HG03159 (cell line): ENCODE measurements at regions not wholly inside any gene's neighbourhood (a gene's known extent, or its start where the extent isn't known, plus 50 kb on each side); places are given as distances from the start of the nearest gene placed in this dataset.

Experiments used
- ATAC-seq: cut with Tn5 transposase; IDR thresholded peaks from one replicate; pipeline ENCODE4 v1.9.1; 2021; ENCODE audit warnings: mild to moderate bottlenecking, moderate library complexity; ENCODE audit not compliant: unreplicated experiment

- no peak for ATAC-seq
Observed at GRCh38 chr2:176592216-176592615, 323.0 kb downstream of the MTX2 start.

- no peak for ATAC-seq
Observed at GRCh38 chr2:176595986-176596385, 326.7 kb downstream of the MTX2 start.

- ATAC-seq = no peak
Observed at GRCh38 chr2:176597916-176598315, 328.7 kb downstream of the MTX2 start.

- ATAC-seq = no peak
Observed at GRCh38 chr2:176598351-176598750, 329.1 kb downstream of the MTX2 start.

- ATAC-seq = no peak
Observed at GRCh38 chr2:176599796-176600485, 330.7 kb downstream of the MTX2 start.

- ATAC-seq = no peak
Observed at GRCh38 chr2:176601066-176601465, 331.8 kb downstream of the MTX2 start.

- no peak for ATAC-seq
Observed at GRCh38 chr2:176612036-176612435, 342.8 kb downstream of the MTX2 start.

GRCh38 chr2:176612736-176613135, 343.5 kb downstream of the MTX2 start:
- ATAC-seq = no peak

- no peak for ATAC-seq
Observed at GRCh38 chr2:176613323-176613987, 344.2 kb downstream of the MTX2 start.

- ATAC-seq = no peak
Observed at GRCh38 chr2:176614049-176614448, 344.8 kb downstream of the MTX2 start.

- ATAC-seq = no peak
Observed at GRCh38 chr2:176614930-176615329, 345.7 kb downstream of the MTX2 start.

GRCh38 chr2:176619504-176619903, 350.3 kb downstream of the MTX2 start:
- ATAC-seq = no peak

GRCh38 chr2:176621350-176621749, 352.1 kb downstream of the MTX2 start:
- no peak for ATAC-seq

GRCh38 chr2:176622792-176623191, 353.6 kb downstream of the MTX2 start:
- ATAC-seq = no peak

GRCh38 chr2:176626796-176627195, 357.6 kb downstream of the MTX2 start:
- ATAC-seq = no peak

GRCh38 chr2:176628438-176628837, 359.2 kb downstream of the MTX2 start:
- ATAC-seq = no peak

GRCh38 chr2:176633754-176634153, 364.5 kb downstream of the MTX2 start:
- no peak for ATAC-seq

- no peak for ATAC-seq
Observed at GRCh38 chr2:176636401-176636800, 367.2 kb downstream of the MTX2 start.

- ATAC-seq = no peak
Observed at GRCh38 chr2:176637142-176637485, 367.9 kb downstream of the MTX2 start.

- ATAC-seq = peak; percentile 41
Observed at GRCh38 chr2:176637486-176638166, 368.4 kb downstream of the MTX2 start.

GRCh38 chr2:176638167-176639015, 369.1 kb downstream of the MTX2 start:
- ATAC-seq = peak; percentile 75
